KBM-7 (cell line): ENCODE measurements at regions not wholly inside any gene's neighbourhood (a gene's known extent, or its start where the extent isn't known, plus 50 kb on each side); places are given as distances from the start of the nearest gene placed in this dataset.
A peak's percentile ranks its signal among the peaks of the same experiment; 100 is the strongest.

Source experiments
- DNase-seq: peaks from one replicate; pipeline ENCODE4 v3.0.0-alpha.2; 2015
- in situ Hi-C: fragments of 300-500 bp; cut with MboI; formaldehyde crosslinking; loops from 2 replicates; pipeline ENCODE4 v1.14.3; 2020; ENCODE audit warnings: low sequenced_read_pairs, low pct_unique_long_range_greater_than_20kb, mixed read lengths

- in situ Hi-C loops, result no loop called here
Observed at GRCh38 chr10:60459701-60460457, 70.2 kb upstream of the ANK3 start.

GRCh38 chr10:60456053-60456452 lies 66.4 kb upstream of the ANK3 start:
- DNase-seq, result no peak
- in situ Hi-C loops, result no loop called here

More at GRCh38 chr10:60459701-60460457, 70.2 kb upstream of the ANK3 start:
- no peak for DNase-seq

- in situ Hi-C loops, result no loop called here
- no peak for DNase-seq
Observed at GRCh38 chr10:60454336-60454735, 64.7 kb upstream of the ANK3 start.

DNA sequence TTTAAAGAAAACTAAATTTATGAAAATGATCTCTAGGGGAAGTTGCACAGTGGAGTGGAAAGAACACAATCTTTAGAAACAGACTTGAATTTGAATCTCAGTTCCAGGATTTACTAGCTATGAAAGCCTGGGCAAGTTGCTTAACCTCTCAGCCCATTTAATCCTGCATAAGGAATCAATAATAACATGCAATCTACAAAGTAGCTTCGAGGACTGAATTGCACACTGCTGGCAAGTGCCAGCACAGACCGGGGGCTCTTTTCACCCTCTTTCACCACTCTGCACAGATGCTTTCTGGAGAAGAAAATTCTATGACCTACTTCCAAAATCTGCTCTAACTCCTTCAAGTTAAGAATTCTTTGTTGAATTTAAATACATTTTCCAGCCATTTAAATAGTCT lies 63.4 kb upstream of the ANK3 start:
- in situ Hi-C loops, result no loop called here
- no peak for DNase-seq

- no peak for DNase-seq
- in situ Hi-C loops, result no loop called here
Observed at GRCh38 chr10:60450291-60450690, 60.6 kb upstream of the ANK3 start.

DNA sequence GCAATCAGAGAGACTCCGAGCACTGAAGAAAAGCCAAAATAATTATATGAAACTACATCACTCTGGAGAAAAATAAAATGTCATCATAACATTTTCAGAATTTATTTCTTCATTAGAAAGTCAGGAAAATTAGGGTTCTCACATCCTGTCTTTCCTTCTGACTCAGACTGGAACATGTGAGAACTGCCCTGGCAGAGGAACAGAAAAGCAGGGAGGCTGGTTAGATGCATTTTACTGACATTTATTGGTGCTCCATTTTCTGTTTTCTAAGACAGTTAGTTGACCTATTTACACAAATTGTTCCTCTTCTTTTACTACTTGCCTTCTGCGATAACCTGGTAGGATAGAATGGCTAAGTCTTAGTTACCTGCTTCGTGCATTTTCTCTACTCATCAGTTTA lies 58.6 kb upstream of the ANK3 start:
- no peak for DNase-seq
- in situ Hi-C loops, result no loop called here

- DNase-seq, result no peak
- in situ Hi-C loops, result no loop called here
Observed at GRCh38 chr10:60446851-60447250, 57.2 kb upstream of the ANK3 start.

DNA sequence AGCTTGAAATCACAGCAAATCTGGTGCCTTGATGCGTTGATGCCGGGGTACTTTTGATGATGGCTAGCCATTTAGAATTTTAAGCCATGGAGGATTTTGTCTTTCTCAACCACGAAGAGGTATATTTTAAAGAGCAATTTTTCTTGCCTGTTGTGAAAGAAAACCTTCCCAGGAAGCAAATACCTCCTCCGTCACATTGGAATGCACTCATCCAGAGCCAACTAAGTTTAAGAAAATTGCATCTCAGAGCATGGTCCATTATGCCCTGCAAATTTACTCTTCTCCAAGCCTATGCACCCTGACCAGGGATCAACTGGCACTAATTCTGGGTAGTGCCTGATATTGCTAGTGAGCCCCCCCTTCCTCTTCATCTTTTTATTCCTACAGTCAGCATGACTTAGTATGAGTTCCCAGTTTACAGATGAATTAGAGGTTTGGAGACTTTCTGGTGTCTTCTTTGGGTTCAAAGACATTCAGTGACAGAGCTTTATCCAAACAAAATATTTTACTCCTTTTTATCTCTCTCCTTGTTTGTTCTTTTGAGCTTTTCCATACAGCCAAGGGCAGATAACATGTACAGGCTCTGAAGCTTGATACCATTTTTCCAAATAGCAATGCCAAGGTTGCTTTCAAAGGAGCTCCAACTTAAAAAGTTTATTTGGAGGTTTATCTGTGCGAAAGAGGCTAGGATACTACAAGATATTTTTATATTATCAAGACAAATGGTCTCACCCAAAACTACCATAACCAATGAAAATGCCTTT lies 56.6 kb upstream of the ANK3 start:
- DNase-seq, result no peak
- in situ Hi-C loops, result no loop called here

GRCh38 chr10:60444494-60445064 lies 54.9 kb upstream of the ANK3 start:
- in situ Hi-C loops, result no loop called here
- peak; percentile 30 for DNase-seq

DNA sequence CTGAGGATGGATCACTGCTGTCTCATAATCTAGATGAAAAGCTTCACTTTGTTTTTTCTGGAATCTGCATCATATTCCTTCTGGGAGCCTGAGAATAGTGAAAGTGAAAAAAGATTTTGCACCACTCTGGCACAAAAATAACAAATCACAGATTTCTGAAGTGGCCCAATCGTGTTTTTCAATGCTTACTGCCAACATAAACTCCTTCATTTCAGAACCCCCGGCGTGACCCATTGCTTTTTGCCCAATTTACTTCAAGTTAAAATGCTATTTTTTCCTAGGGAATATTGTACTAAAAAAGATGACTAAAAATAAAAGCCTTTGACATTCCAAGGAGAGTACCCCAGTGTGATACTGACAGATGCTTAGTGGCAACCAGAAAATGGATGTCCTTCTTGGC lies 53.7 kb upstream of the ANK3 start:
- no peak for DNase-seq
- in situ Hi-C loops, result no loop called here

GRCh38 chr10:60441515-60441914 lies 51.8 kb upstream of the ANK3 start:
- DNase-seq, result no peak

GRCh38 chr10:60439641-60440040 lies 50.0 kb upstream of the ANK3 start:
- DNase-seq, result no peak
- in situ Hi-C loops, result no loop called here

More at GRCh38 chr10:60441515-60441914, 51.8 kb upstream of the ANK3 start:
- in situ Hi-C loops, result no loop called here
